ENCODE measurements at regions not wholly inside any gene's neighbourhood (a gene's known extent, or its start where the extent isn't known, plus 50 kb on each side); places are given as distances from the start of the nearest gene placed in this dataset.
A peak's percentile ranks its signal among the peaks of the same experiment; 100 is the strongest.

DNA sequence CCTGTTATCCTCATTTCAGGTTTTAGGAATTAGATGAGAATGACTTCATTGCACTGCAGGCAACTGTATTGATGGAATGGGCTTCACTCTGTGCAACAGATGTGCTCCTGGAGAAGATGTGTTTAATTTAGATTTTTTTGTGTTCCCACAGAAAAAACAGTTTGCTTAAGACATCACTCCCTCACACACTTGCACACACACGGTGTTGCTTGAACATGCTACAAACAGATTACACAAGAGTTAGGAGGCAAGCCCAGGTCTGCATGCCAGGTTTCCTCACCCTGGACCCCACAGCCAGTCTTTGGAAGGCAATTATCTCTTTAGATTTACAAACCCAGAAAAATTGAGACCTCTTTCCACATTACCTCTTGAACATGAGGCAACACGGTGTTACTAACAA is 93.7 kb upstream of the KLHL29 start:
- peak; percentile 14 for DNase-seq

- no peak for DNase-seq
Measured at GRCh38 chr2:23292024-23292423, 93.0 kb upstream of the KLHL29 start.

DNA sequence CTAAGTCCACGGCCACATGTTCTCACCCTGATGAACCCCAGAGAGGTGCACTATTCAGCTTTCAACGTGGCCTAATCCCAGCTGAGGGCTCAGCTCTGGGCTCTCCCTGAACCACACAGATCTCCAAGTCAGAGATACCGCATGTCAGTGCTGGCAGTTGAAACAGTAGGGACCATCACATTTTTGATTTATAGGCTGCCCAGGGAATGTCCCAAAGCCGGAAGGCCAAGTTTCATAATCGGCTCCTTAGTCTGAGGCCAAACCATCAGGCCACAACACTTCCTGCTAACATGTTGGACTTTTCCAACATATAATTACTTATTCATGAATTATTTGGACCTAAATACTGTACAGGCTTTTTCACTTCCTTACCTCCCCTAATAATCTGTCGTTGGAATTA is 91.9 kb upstream of the KLHL29 start:
- DNase-seq, result peak; percentile 87

- DNase-seq, result no peak
Measured at GRCh38 chr2:23293731-23294130, 91.2 kb upstream of the KLHL29 start.

DNA sequence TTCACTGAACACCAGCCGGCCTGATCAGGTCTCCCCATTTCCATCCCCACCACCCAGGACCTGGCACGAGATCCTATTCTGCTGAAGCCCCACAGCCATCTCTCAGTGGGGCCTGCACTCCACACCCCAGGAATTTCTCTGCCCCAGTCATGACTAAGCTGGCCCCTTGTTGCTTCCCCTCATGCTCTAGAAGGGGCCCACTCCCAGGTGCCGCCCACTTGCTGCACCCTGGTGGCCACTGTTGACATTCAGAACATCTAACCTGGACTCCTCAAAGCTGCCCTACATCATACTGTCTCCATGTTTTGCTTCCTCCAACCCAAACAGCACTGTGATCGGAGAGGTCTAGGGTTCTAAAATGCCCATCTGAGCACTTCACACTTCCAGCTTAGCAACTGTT is 90.7 kb upstream of the KLHL29 start:
- no peak for DNase-seq

- no peak for DNase-seq
Measured at GRCh38 chr2:23296691-23297090, 88.3 kb upstream of the KLHL29 start.

- DNase-seq, result no peak
Measured at GRCh38 chr2:23297112-23297511, 87.9 kb upstream of the KLHL29 start.

DNA sequence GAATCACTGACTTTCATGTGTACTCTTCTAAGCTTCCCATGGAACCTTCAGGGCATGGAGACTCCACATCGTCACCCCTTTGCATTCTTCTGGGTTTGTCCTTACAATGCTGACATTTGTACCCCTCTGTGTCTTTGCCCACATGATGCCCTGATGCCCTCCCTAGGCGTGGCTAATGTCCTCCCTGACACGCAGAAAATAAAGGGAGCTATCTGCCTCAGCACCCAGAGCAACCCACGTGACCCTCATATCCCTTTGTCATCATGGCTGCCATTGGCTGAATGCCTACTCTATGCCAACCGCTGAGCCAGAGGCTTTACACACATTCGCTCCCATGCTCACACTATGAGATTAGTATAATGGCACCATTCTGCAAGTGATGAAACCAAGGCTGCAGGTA is 86.4 kb upstream of the KLHL29 start:
- no peak for DNase-seq

DNA sequence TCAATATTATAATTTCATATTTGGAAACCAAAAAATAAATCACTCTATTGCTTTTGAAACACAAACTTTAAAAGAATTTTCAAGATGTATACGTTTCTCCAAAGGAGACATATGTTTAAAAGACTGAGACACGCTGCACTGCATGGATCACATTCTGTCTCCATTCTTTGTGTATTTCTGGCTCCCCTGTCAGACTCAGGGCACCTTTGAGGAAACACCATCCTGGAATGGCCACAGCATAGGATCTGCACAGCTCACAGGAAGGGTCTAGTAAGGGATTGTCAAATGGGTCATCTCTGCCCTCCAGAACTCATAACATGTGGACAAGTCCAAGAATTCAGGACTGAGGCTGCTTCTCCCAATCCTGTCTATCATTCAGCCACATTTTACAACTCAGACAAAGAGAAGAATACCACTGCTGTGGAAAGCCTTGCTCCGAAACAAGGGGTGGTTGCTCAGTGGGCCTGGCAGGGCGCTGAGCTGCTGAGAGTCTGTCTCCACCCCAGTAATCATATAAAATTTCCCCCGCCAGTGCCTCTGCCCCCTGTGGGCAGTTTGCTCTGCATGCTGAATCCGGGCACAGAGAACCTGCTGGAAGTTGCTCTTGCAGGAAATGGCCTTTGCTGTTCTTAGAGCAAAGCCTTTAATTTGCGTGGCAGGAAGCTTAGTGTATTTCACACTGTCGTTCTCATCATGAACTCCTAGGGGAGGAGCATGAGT is 85.3 kb upstream of the KLHL29 start:
- no peak for DNase-seq

DNA sequence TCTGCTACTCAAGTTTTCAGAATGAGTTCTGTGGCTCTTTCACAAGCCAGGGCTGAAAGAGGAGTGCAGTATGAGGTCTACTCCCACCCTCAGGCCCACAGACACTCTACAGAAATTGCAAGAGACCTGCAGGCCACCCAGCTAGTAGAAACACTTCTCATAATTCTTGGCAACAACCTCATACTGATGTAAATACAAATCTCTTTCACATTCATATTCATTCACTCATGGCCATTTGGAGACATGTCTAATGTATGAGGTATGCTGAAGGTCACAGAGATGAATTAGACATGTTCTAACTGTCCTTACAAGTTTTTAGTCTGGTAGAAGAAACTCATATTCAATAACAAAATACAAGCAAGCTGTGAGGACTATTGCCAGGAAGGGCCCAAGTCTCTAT is 83.8 kb upstream of the KLHL29 start:
- DNase-seq, result no peak

- no peak for DNase-seq
Measured at GRCh38 chr2:23302591-23302990, 82.4 kb upstream of the KLHL29 start.

DNA sequence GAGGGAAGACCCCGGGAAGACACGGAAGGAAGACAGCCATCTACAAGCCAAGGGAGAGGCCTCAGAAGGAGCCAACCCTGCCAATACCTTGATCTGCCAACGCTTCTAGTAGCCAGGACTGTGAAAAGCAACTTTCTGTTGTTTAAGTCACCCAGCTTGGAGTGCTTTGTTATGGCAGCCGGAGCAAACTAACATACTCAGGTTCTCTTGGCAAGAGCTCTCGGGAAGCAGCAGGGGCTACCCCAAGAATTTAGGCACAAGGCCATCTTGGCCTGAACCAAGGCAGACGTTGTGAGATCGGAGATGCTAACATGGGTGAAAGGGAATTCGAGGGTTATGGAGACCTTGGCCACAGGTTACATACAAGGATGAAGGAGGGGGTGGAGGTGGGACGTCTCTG is 78.6 kb upstream of the KLHL29 start:
- no peak for DNase-seq

- no peak for DNase-seq
Measured at GRCh38 chr2:23311186-23311585, 73.8 kb upstream of the KLHL29 start.

DNA sequence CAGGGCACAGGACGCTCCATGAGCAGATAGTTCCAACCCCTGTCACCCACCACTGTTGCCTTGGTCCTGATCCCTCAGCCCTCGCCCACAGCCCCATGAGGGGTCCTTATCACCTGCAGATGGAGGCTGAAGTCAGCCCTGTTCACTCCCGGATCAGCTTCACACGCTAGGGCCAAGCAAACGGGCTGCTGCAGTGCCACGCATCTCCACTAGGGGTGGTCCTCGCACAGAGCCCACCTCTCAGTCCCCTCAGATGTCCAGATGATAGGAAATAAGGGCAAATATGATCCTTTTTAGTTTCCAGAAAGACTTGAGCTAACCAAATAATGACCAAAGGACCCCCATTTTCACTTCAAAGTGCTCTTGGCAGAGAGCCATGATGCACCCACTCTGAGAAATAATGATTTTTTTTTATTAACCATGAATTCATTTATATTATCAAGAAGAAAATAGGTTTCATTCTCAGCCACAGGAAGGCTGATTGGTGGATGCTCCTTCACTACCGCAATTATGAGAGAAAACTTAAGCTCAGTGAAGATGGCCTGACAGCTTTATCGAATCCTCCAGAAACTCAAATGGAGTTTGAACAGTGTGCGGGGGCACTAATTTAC is 71.9 kb upstream of the KLHL29 start:
- no peak for DNase-seq

- DNase-seq, result no peak
Measured at GRCh38 chr2:23314687-23315086, 70.3 kb upstream of the KLHL29 start.

DNA sequence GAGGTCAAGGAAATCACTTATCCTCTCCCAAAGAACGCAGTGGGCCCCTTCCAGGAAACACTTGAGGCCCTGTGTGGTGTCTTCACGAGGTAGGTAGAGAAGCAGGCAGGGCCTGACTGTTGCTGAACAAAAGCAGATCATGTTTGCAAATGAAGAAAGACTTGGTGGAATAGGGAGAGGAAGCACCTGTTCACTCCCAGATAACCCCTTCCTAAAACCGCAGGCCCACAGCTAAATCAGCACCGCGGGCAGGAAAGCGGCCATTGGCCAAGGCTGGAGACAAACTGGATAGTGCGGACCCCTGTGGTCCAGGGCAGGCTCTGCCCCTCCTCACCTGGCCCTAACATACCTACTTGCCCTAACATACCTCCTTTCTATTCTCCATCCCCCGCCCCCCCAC is 64.9 kb upstream of the KLHL29 start:
- no peak for DNase-seq

DNA sequence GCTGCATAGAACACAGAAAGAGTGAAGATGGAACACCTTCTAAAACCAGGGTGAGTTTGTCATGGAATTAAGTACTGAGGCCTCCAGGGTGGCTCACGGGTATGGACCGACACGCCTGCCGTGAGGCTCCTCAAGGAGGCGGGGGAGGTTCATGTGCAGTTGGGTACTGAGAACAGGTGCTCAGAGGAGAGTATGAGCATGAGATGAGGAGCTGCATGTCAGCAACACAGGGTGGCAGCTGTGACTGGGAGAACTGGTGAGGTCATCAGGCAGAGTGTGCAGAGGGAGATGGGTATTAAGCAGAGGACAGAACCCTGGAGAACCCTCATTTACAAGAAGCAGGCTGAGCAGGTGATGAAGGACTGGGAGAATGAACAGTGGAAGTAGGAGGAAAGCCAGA is 63.2 kb upstream of the KLHL29 start:
- no peak for DNase-seq

- no peak for DNase-seq
Measured at GRCh38 chr2:23322567-23323197, 62.3 kb upstream of the KLHL29 start.

- DNase-seq, result no peak
Measured at GRCh38 chr2:23323198-23323916, 61.6 kb upstream of the KLHL29 start.

DNA sequence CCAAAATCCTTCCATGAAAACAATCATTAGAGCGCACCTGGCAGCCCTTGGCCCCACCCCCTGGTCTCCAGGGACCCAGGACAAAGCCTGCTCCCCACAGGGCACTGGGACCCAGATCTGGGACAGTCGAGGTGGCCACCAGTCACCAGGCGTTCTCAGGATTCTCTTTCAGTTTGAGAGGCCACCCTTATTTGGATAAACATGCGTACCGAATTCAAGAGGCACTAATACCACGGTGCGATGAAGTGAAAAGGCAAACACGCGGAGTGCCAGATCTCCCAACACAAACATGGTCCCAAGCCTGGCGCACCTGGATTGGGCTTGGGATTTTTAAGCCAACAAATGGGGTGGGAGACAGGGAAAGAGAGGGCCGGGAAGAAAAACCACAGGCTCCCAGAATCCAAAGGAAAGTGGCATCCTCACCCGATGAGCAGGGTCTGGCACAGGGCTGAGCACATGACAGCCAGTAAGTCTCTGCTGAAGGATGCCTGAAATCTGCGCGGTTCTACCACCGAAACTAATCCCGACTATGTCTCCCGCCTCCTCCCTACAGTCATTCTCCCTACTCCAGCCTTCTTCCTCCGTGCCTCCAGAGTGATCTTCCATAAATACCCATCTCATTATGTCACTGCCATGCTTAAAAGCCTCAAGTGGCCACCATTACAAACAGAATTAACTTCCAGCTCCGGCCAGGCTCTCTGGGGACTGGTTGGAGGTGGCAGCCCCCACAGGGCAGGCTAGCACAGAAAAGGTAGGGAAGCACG is 60.9 kb upstream of the KLHL29 start:
- DNase-seq, result no peak

GRCh38 chr2:23326330-23326729 is 58.6 kb upstream of the KLHL29 start:
- DNase-seq, result no peak

DNA sequence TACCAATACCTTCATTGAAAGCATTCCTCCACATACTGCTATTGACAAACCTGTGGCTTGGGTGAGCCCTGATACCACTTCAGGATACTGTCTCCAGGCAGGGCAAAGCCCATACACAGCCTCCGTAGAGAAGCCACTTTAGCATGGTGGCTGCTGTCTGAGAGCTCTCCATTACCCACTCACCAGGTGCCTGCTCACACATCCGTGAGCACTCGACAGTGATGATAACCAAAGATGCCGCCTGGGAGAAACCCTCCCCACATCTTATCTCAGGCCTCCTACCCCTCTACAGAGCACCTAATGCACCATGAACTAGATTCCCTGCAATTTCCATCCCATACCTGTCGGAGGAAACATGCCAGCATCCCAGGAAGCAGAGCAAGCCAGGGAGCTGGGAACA is 57.6 kb upstream of the KLHL29 start:
- no peak for DNase-seq

DNA sequence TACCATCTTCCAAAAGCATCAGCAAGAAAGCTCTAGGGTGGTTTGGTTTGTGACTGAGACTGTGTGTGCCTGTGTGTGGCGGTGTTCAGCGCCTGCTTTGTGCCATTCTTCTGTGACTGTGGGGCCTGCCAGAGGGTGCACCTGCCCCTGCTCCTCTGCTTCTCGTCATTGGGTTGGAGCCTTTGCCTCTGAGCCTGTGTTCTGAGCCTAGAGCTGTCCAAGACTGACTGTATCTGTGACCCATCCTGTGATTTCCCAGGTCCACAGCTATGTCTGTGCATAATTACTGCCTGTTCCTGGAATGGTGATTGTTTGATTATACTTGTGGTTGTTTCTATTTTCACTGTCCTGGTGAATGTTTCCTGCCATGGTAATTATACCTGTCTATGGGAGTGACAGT is 57.1 kb upstream of the KLHL29 start:
- DNase-seq, result no peak
